Astrocyte (in vitro differentiated cells and primary cell): ENCODE measurements at regions not wholly inside any gene's neighbourhood (a gene's known extent, or its start where the extent isn't known, plus 50 kb on each side); places are given as distances from the start of the nearest gene placed in this dataset.

Experiments
- EZH2 ChIP-seq: IDR thresholded peaks from 2 replicates; pipeline ENCODE4 v1.6.1; 2012; ENCODE audit warnings: mild to moderate bottlenecking, low read length, inconsistent platforms; ENCODE audit not compliant: insufficient read depth
- TF ChIP-seq, protein P1 (sequence below): IDR thresholded peaks from 2 replicates; pipeline ENCODE4 v1.5.1; 2011; ENCODE audit warnings: low read depth, mild to moderate bottlenecking, inconsistent platforms, low read length, moderate library complexity; ENCODE audit not compliant: insufficient read depth

DNA sequence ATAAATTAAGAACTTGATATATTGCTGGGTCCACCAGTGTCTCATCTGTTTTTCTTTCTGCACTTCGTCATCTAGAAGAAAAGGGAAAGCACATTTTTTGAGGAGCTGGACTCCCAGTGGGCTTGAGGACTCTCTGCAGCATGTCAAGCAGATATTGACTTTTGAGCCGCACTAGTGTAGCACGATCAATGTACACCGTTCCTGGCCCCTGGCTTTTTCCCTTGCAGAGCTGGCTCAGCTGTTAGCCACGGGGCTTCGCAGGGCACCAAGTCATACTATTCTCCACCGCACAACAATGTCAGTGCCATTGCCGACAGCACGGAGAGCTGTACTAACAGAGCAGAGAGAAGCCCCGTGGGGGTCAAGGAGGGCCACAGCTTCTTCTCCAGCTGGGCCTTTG, 235.4 kb upstream of the HABP2 start:
- TF ChIP-seq, protein P1, sequence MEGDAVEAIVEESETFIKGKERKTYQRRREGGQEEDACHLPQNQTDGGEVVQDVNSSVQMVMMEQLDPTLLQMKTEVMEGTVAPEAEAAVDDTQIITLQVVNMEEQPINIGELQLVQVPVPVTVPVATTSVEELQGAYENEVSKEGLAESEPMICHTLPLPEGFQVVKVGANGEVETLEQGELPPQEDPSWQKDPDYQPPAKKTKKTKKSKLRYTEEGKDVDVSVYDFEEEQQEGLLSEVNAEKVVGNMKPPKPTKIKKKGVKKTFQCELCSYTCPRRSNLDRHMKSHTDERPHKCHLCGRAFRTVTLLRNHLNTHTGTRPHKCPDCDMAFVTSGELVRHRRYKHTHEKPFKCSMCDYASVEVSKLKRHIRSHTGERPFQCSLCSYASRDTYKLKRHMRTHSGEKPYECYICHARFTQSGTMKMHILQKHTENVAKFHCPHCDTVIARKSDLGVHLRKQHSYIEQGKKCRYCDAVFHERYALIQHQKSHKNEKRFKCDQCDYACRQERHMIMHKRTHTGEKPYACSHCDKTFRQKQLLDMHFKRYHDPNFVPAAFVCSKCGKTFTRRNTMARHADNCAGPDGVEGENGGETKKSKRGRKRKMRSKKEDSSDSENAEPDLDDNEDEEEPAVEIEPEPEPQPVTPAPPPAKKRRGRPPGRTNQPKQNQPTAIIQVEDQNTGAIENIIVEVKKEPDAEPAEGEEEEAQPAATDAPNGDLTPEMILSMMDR: no peak
- TF ChIP-seq EZH2: no peak
